HFF-Myc (cell line): ENCODE measurements at regions not wholly inside any gene's neighbourhood (a gene's known extent, or its start where the extent isn't known, plus 50 kb on each side); places are given as distances from the start of the nearest gene placed in this dataset.
"Not testable (repeated sequence)": the region's sequence is repeated elsewhere in the genome, so short reads cannot be mapped to it uniquely, and the experiment has no call there.

Experiments used
- DNase-seq: peaks from one replicate; pipeline ENCODE4 v3.0.0-alpha.2; 2011; ENCODE audit warnings: low read depth; ENCODE audit errors: extremely low read depth
- H3K4me3 ChIP-seq: replicated peaks from 2 replicates; pipeline ENCODE4 v1.5.1; 2011; ENCODE audit warnings: low read depth, mild to moderate bottlenecking, control low read depth, low read length
- CTCF ChIP-seq: IDR thresholded peaks from 2 replicates; pipeline ENCODE4 v1.5.1; 2012; ENCODE audit warnings: mild to moderate bottlenecking, low read depth, low read length, control low read depth; ENCODE audit errors: missing control alignments

- no peak overlapping the region for H3K4me3 ChIP-seq
- DNase-seq = no peak
- TF ChIP-seq CTCF = no peak
These were observed 1387.8 kb upstream of the ATXN8OS start for GRCh38 chr13:68719815-68720214.

- no peak for TF ChIP-seq CTCF
- no peak for DNase-seq
- no peak overlapping the region for H3K4me3 ChIP-seq
These were observed 1392.0 kb upstream of the ATXN8OS start for GRCh38 chr13:68715651-68716050.

- DNase-seq = no peak
- no peak for TF ChIP-seq CTCF
- no peak overlapping the region for H3K4me3 ChIP-seq
These were observed 1393.3 kb upstream of the ATXN8OS start for GRCh38 chr13:68714292-68714691.

- no peak for TF ChIP-seq CTCF
- H3K4me3 ChIP-seq = no peak overlapping the region
- no peak for DNase-seq
These were observed 1394.2 kb upstream of the ATXN8OS start for GRCh38 chr13:68713394-68713793.

- no peak for DNase-seq
- no peak overlapping the region for H3K4me3 ChIP-seq
- no peak for TF ChIP-seq CTCF
These were observed 1399.2 kb upstream of the ATXN8OS start for GRCh38 chr13:68708336-68708908.

GRCh38 chr13:68706044-68706443, 1401.6 kb upstream of the ATXN8OS start:
- not testable (repeated sequence) for DNase-seq, H3K4me3 ChIP-seq

GRCh38 chr13:68697551-68697950, 1410.1 kb upstream of the ATXN8OS start:
- no peak for TF ChIP-seq CTCF
- no peak for DNase-seq
- no peak overlapping the region for H3K4me3 ChIP-seq

- DNase-seq = no peak
- no peak overlapping the region for H3K4me3 ChIP-seq
- TF ChIP-seq CTCF = no peak
These were observed 1410.7 kb upstream of the ATXN8OS start for GRCh38 chr13:68696907-68697306.
